IPS-20b (cell line): ENCODE measurements at regions not wholly inside any gene's neighbourhood (a gene's known extent, or its start where the extent isn't known, plus 50 kb on each side); places are given as distances from the start of the nearest gene placed in this dataset.
A peak's percentile ranks its signal among the peaks of the same experiment; 100 is the strongest.

Source experiments
- H3K27ac ChIP-seq: one replicate; pipeline ENCODE4 v1.5.1; 2013; ENCODE audit warnings: low read length
- H3K27me3 ChIP-seq: 2 replicates; pipeline ENCODE4 v1.6.1; 2013; ENCODE audit warnings: mild to moderate bottlenecking, low read length, inconsistent platforms; ENCODE audit not compliant: insufficient read depth
- H3K36me3 ChIP-seq: 2 replicates; pipeline ENCODE4 v1.6.1; 2013; ENCODE audit warnings: low read depth, mild to moderate bottlenecking, inconsistent platforms, low read length, moderate library complexity; ENCODE audit not compliant: insufficient read depth
- H3K4me1 ChIP-seq: 2 replicates; pipeline ENCODE4 v1.6.1; 2013; ENCODE audit warnings: mild to moderate bottlenecking, control low read depth, inconsistent platforms, low read length, moderate library complexity; ENCODE audit not compliant: insufficient read depth
- H3K4me3 ChIP-seq: 2 replicates; pipeline ENCODE4 v1.5.1; 2013; ENCODE audit warnings: mild to moderate bottlenecking, low read length, inconsistent platforms
- H3K9ac ChIP-seq: 2 replicates; pipeline ENCODE4 v1.6.1; 2013; ENCODE audit warnings: low read depth, mild to moderate bottlenecking, inconsistent platforms, low read length, moderate library complexity
- H3K9me3 ChIP-seq: 2 replicates; pipeline ENCODE4 v1.6.1; 2013; ENCODE audit warnings: mild to moderate bottlenecking, low read depth, low read length, inconsistent platforms; ENCODE audit not compliant: insufficient read depth

- Histone ChIP-seq H3K36me3 (no peaks in the 10 kb centered on the region), H3K4me1 (peaks cover 29% of the 10 kb centered on the region), H3K27ac (peak overlapping the region; percentile 90), H3K9me3 (no peaks in the 10 kb centered on the region), H3K4me3 (peak overlapping the region; percentile 66), H3K9ac (peak overlapping the region; percentile 93), H3K27me3 (peaks cover 28% of the 10 kb centered on the region)
Measured at GRCh38 chr12:113609692-113610469, 138.2 kb upstream of the LHX5 start.

- Histone ChIP-seq H3K4me1 (peaks cover 8% of the 10 kb centered on the region), H3K27me3 (peaks cover 5% of the 10 kb centered on the region; the same call in 1 of the 2 replicates), H3K9me3 (no peaks in the 10 kb centered on the region), H3K4me3 (no peak overlapping the region), H3K9ac (no peak overlapping the region), H3K27ac (no peak overlapping the region), H3K36me3 (no peaks in the 10 kb centered on the region)
Measured at GRCh38 chr12:113604666-113605065, 133.0 kb upstream of the LHX5 start.

GRCh38 chr12:113601656-113602263 is 130.1 kb upstream of the LHX5 start:
- Histone ChIP-seq H3K9ac (no peak overlapping the region), H3K27me3 (peaks cover 5% of the 10 kb centered on the region; the same call in 1 of the 2 replicates), H3K9me3 (no peaks in the 10 kb centered on the region), H3K36me3 (no peaks in the 10 kb centered on the region), H3K4me3 (no peak overlapping the region), H3K27ac (no peak overlapping the region), H3K4me1 (no peaks in the 10 kb centered on the region)

GRCh38 chr12:113598815-113599406 is 127.2 kb upstream of the LHX5 start:
- Histone ChIP-seq H3K9ac (no peak overlapping the region), H3K4me3 (no peak overlapping the region), H3K9me3 (no peaks in the 10 kb centered on the region), H3K4me1 (peaks cover 1% of the 10 kb centered on the region; the same call in 1 of the 2 replicates), H3K27me3 (peaks cover 6% of the 10 kb centered on the region; the same call in 1 of the 2 replicates), H3K36me3 (no peaks in the 10 kb centered on the region), H3K27ac (no peak overlapping the region)

GRCh38 chr12:113594967-113595366 is 123.3 kb upstream of the LHX5 start:
- H3K27me3 ChIP-seq: peaks cover 24% of the 10 kb centered on the region
- no peaks in the 10 kb centered on the region for H3K36me3 ChIP-seq
- H3K4me3 ChIP-seq: no peak overlapping the region
- H3K9ac ChIP-seq: no peak overlapping the region
- peaks cover 6% of the 10 kb centered on the region; the same call in 1 of the 2 replicates for H3K4me1 ChIP-seq
- H3K27ac ChIP-seq: no peak overlapping the region
- H3K9me3 ChIP-seq: no peaks in the 10 kb centered on the region

GRCh38 chr12:113591480-113591974 is 119.9 kb upstream of the LHX5 start:
- Histone ChIP-seq H3K9me3 (no peaks in the 10 kb centered on the region), H3K27ac (no peak overlapping the region), H3K27me3 (peaks cover 24% of the 10 kb centered on the region), H3K36me3 (no peaks in the 10 kb centered on the region), H3K9ac (peak overlapping the region; percentile 48; the same call in 1 of the 2 replicates), H3K4me3 (peak overlapping the region; percentile 58; the same call in 1 of the 2 replicates), H3K4me1 (peaks cover 22% of the 10 kb centered on the region)

- no peaks in the 10 kb centered on the region for H3K9me3 ChIP-seq
- peaks cover 24% of the 10 kb centered on the region for H3K27me3 ChIP-seq
- no peaks in the 10 kb centered on the region for H3K36me3 ChIP-seq
- peaks cover 23% of the 10 kb centered on the region for H3K4me1 ChIP-seq
- H3K9ac ChIP-seq: no peak overlapping the region
- no peak overlapping the region for H3K4me3 ChIP-seq
- no peak overlapping the region for H3K27ac ChIP-seq
Measured at GRCh38 chr12:113589437-113589836, 117.8 kb upstream of the LHX5 start.

- H3K9ac ChIP-seq: peak overlapping the region; percentile 63
- peaks cover 21% of the 10 kb centered on the region for H3K4me1 ChIP-seq
- peak overlapping the region; percentile 43; the same call in 1 of the 2 replicates for H3K4me3 ChIP-seq
- H3K36me3 ChIP-seq: no peaks in the 10 kb centered on the region
- H3K27ac ChIP-seq: peak overlapping the region; percentile 75
- no peaks in the 10 kb centered on the region for H3K9me3 ChIP-seq
- H3K27me3 ChIP-seq: peaks cover 13% of the 10 kb centered on the region
Measured at GRCh38 chr12:113587720-113588119, 116.0 kb upstream of the LHX5 start.

GRCh38 chr12:113586461-113586860 is 114.8 kb upstream of the LHX5 start:
- no peak overlapping the region for H3K27ac ChIP-seq
- H3K9me3 ChIP-seq: peaks cover 4% of the 10 kb centered on the region; the same call in 1 of the 2 replicates
- 0 out of 2 replicates have a peak, but pooled peaks cover under 1% of the 10 kb centered on the region for H3K27me3 ChIP-seq
- H3K9ac ChIP-seq: no peak overlapping the region
- H3K4me3 ChIP-seq: no peak overlapping the region
- H3K36me3 ChIP-seq: no peaks in the 10 kb centered on the region
- peaks cover 18% of the 10 kb centered on the region for H3K4me1 ChIP-seq

GRCh38 chr12:113582521-113583218 is 111.0 kb upstream of the LHX5 start:
- Histone ChIP-seq H3K4me3 (no peak overlapping the region), H3K36me3 (no peaks in the 10 kb centered on the region), H3K9ac (no peak overlapping the region), H3K27me3 (no peaks in the 10 kb centered on the region), H3K27ac (no peak overlapping the region), H3K9me3 (peaks cover 21% of the 10 kb centered on the region), H3K4me1 (peaks cover 10% of the 10 kb centered on the region)

- Histone ChIP-seq H3K4me1 (no peaks in the 10 kb centered on the region; the same call in 1 of the 2 replicates), H3K9ac (no peak overlapping the region), H3K36me3 (no peaks in the 10 kb centered on the region), H3K9me3 (peaks cover 21% of the 10 kb centered on the region), H3K27ac (no peak overlapping the region), H3K4me3 (no peak overlapping the region), H3K27me3 (no peaks in the 10 kb centered on the region)
Measured at GRCh38 chr12:113581342-113581741, 109.7 kb upstream of the LHX5 start.
